ENCODE measurements at regions not wholly inside any gene's neighbourhood (a gene's known extent, or its start where the extent isn't known, plus 50 kb on each side); places are given as distances from the start of the nearest gene placed in this dataset.

DNA sequence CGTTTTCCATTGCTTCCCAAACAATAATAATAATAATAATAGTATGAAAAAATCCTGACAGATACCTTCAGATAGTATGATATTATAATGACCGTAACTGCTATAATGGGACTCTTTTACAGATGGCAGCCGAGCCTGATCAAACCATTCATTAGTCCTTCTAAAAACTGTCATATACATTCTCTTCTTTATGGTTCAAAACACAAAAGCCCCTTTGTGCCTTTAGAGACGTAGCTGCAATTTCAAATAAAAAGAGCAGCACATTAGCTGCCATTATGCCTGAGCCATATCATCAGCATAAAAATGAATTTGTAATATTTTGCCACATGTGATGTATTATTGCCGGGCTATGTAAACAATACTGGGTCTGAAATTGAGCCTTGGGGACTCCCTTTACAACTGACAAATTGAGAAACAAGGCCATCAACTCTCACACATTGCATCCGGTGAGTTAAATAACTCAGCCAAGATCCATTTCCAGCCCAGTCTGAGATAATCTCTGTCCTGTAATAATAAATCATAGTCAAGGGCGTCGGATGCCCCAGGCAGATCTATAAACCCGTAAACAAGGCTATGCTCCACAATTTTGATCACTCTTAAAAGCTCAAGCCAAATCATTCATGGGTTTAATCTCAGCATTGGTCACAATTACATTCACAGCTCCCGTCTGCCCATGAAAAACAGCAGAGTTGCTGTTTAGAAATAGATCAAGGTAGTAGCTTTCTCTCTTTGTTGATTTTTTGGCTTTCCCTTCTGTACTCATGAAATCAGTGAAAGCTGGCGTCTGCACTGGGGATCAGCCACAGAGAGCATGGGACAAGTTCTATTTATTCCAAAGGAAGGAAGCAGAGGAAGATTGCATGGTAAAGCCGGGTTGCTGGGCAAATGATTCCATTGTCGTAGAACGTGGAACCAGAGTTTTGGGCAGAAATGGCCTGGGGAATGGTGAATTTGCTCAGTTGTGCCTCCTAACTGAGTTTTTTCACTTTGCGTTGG, 150.1 kb upstream of the BMPER start (continued):
- no peak for TF ChIP-seq ZKSCAN8 (CRISPR knock-in tag; IDR thresholded peaks at IDR 0.05)
- TF ChIP-seq ZFP91 (CRISPR knock-in tag; IDR thresholded peaks at IDR 0.05) = no peak

- H3K79me2 ChIP-seq (ENCODE audit: control insufficient read depth, insufficient read depth, low read length) = no peaks in the 10 kb centered on the region
- H3K4me3 ChIP-seq = no peak overlapping the region
- ATAC-seq (no peak), FAIRE-seq (no peak), DNase-seq (ENCODE audit: extremely low read depth in 1 of 4, low spot score in 3 of 4) (no peak)
- no peaks in the 10 kb centered on the region for H3K9me3 ChIP-seq (replicated peaks; ENCODE audit: control insufficient read depth, insufficient read depth, low read depth, low read length)
- H4K20me1 ChIP-seq (replicated peaks; ENCODE audit: control insufficient read depth, insufficient read depth, low read length) = no peaks in the 10 kb centered on the region
- BruUV-seq (replicated peaks) = no TSS peak
- CTCF ChIA-PET (ENCODE audit: low intra/inter-chr PET ratio) = interaction anchor here (0.5 to 0.7 kb wide), 2 partner anchors 594 to 1764 kb away, joined by 3 read pairs; no protein-coding TSS in a partner anchor
- in situ Hi-C loops (cut with MboI) = no loop called here
- H2AFZ ChIP-seq (ENCODE audit: low read depth, low read length) = no peak overlapping the region
- no peak overlapping the region for H3K4me2 ChIP-seq (ENCODE audit: insufficient read depth, low read length)
- no peaks in the 10 kb centered on the region; a peak in 1 of 5 replicates for H3K27me3 ChIP-seq (ENCODE audit: control insufficient read depth in 2 of 2, insufficient read depth in 2 of 2, low read length in 2 of 2)
- no peaks in the 10 kb centered on the region for H3K4me1 ChIP-seq (replicated peaks in 1 of 2; ENCODE audit: control insufficient read depth in 2 of 2, insufficient read depth in 2 of 2, low read length in 2 of 2)
- POLR2A ChIA-PET = no interaction called here
- no peaks in the 10 kb centered on the region for H3K36me3 ChIP-seq (ENCODE audit: control insufficient read depth, insufficient read depth, low read length)
- intact Hi-C loops (cut with micrococcal nuclease) = loop anchor here (2.0 to 5.0 kb wide), 2 partner anchors 50 to 138 kb away; no protein-coding TSS in a partner anchor
- no peak overlapping the region for H3K27ac ChIP-seq (ENCODE audit: extremely low read depth, low read depth, low read length)
- WGBS (ENCODE audit: insufficient coverage, low coverage, missing lambda C conversion rate) = 22% methylated on average over 7 of the region's 7 CpGs
- H3K9me1 ChIP-seq (ENCODE audit: control insufficient read depth, insufficient read depth, low read length) = no peaks in the 10 kb centered on the region
- no peak overlapping the region for H3K9ac ChIP-seq (ENCODE audit: insufficient read depth in 1 of 2, low read depth in 2 of 2, low read length in 2 of 2)
- TF ChIP-seq MEIS2 (IDR thresholded peaks at IDR 0.05; ENCODE audit: partially characterized antibody) (no peak), SMARCB1 (IDR thresholded peaks at IDR 0.05; ENCODE audit: insufficient read length, low read depth) (no peak), ZNF41 (CRISPR knock-in tag; conservative IDR thresholded peaks at IDR 0.05) (no peak), MLX (CRISPR knock-in tag; conservative IDR thresholded peaks at IDR 0.05) (no peak), ZNF511 (CRISPR knock-in tag; IDR thresholded peaks at IDR 0.05) (no peak), PHTF2 (CRISPR knock-in tag; IDR thresholded peaks at IDR 0.05) (no peak), CCAR2 (IDR thresholded peaks at IDR 0.05; ENCODE audit: low read depth, low read length) (no peak), ZNF75A (CRISPR knock-in tag; IDR thresholded peaks at IDR 0.05) (no peak), CTCF (IDR thresholded peaks at IDR 0.05 in 2 of 3, conservative IDR thresholded peaks at IDR 0.05 in 1 of 3; ENCODE audit: insufficient read depth in 2 of 3, low read depth in 1 of 3, low read length in 3 of 3) (no peak), SNAPC5 (CRISPR knock-in tag; IDR thresholded peaks at IDR 0.05) (no peak)
- TF ChIP-seq, protein P1, sequence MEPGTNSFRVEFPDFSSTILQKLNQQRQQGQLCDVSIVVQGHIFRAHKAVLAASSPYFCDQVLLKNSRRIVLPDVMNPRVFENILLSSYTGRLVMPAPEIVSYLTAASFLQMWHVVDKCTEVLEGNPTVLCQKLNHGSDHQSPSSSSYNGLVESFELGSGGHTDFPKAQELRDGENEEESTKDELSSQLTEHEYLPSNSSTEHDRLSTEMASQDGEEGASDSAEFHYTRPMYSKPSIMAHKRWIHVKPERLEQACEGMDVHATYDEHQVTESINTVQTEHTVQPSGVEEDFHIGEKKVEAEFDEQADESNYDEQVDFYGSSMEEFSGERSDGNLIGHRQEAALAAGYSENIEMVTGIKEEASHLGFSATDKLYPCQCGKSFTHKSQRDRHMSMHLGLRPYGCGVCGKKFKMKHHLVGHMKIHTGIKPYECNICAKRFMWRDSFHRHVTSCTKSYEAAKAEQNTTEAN (CRISPR knock-in tag; IDR thresholded peaks at IDR 0.05) = no peak
Observed at GRCh38 chr7:33757050-33757449, 148.3 kb upstream of the BMPER start.
